ENCODE measurements at regions not wholly inside any gene's neighbourhood (a gene's known extent, or its start where the extent isn't known, plus 50 kb on each side); places are given as distances from the start of the nearest gene placed in this dataset.

- no peaks in the 10 kb centered on the region for H3K9me3 ChIP-seq (ENCODE audit: control insufficient read depth, low read length, poor library complexity, severe bottlenecking)
- Mint-ChIP-seq H3K27me3 (peaks cover 14% of the 10 kb centered on the region), H3K36me3 (ENCODE audit: low read depth) (no peaks in the 10 kb centered on the region), H3K4me1 (peaks cover 2% of the 10 kb centered on the region), H3K27ac (no peak overlapping the region), H3K4me3 (no peak overlapping the region)
- DNase-seq (no peak), ATAC-seq (no peak)
Observed at GRCh38 chr7:24341691-24342413, 57.9 kb downstream of the NPY start.

GRCh38 chr7:24343614-24344013, 59.6 kb downstream of the NPY start:
- no peaks in the 10 kb centered on the region for H3K9me3 ChIP-seq (ENCODE audit: control insufficient read depth, low read length, poor library complexity, severe bottlenecking)
- Mint-ChIP-seq H3K4me3 (no peak overlapping the region), H3K27me3 (peaks cover 9% of the 10 kb centered on the region), H3K4me1 (no peaks in the 10 kb centered on the region), H3K36me3 (ENCODE audit: low read depth) (no peaks in the 10 kb centered on the region), H3K27ac (no peak overlapping the region)
- ATAC-seq: no peak
- DNase-seq: no peak

GRCh38 chr7:24346129-24346528, 62.1 kb downstream of the NPY start:
- Mint-ChIP-seq H3K36me3 (ENCODE audit: low read depth) (peaks cover 3% of the 10 kb centered on the region), H3K4me1 (no peaks in the 10 kb centered on the region), H3K4me3 (no peak overlapping the region), H3K27me3 (peaks cover 18% of the 10 kb centered on the region), H3K27ac (no peak overlapping the region)
- DNase-seq (no peak), ATAC-seq (no peak)
- H3K9me3 ChIP-seq (ENCODE audit: control insufficient read depth, low read length, poor library complexity, severe bottlenecking): no peaks in the 10 kb centered on the region

- DNase-seq: no peak
- H3K4me3 Mint-ChIP-seq: no peak overlapping the region
- H3K27ac Mint-ChIP-seq: no peak overlapping the region
- no peaks in the 10 kb centered on the region for H3K4me1 Mint-ChIP-seq
- H3K36me3 Mint-ChIP-seq (ENCODE audit: low read depth): peaks cover 3% of the 10 kb centered on the region
- peaks cover 18% of the 10 kb centered on the region for H3K27me3 Mint-ChIP-seq
- no peaks in the 10 kb centered on the region for H3K9me3 ChIP-seq (ENCODE audit: control insufficient read depth, low read length, poor library complexity, severe bottlenecking)
- ATAC-seq: no peak
Observed at GRCh38 chr7:24346716-24347115, 62.7 kb downstream of the NPY start.

- Mint-ChIP-seq H3K4me3 (no peak overlapping the region), H3K4me1 (no peaks in the 10 kb centered on the region), H3K36me3 (ENCODE audit: low read depth) (peaks cover 3% of the 10 kb centered on the region), H3K27ac (no peak overlapping the region), H3K27me3 (peaks cover 18% of the 10 kb centered on the region)
- no peak for ATAC-seq
- no peak for DNase-seq
- H3K9me3 ChIP-seq (ENCODE audit: control insufficient read depth, low read length, poor library complexity, severe bottlenecking): no peaks in the 10 kb centered on the region
Observed at GRCh38 chr7:24349339-24349738, 65.3 kb downstream of the NPY start.

- DNase-seq (no peak), ATAC-seq (no peak)
- Mint-ChIP-seq H3K4me1 (peaks cover 7% of the 10 kb centered on the region), H3K27ac (no peak overlapping the region), H3K36me3 (ENCODE audit: low read depth) (peaks cover 3% of the 10 kb centered on the region), H3K4me3 (no peak overlapping the region), H3K27me3 (peaks cover 5% of the 10 kb centered on the region)
- no peaks in the 10 kb centered on the region for H3K9me3 ChIP-seq (ENCODE audit: control insufficient read depth, low read length, poor library complexity, severe bottlenecking)
Observed at GRCh38 chr7:24354456-24354855, 70.5 kb downstream of the NPY start.

GRCh38 chr7:24356718-24357386, 72.9 kb downstream of the NPY start:
- no peaks in the 10 kb centered on the region for H3K27me3 Mint-ChIP-seq
- H3K27ac Mint-ChIP-seq: no peak overlapping the region
- ATAC-seq: no peak
- H3K9me3 ChIP-seq (ENCODE audit: control insufficient read depth, low read length, poor library complexity, severe bottlenecking): no peaks in the 10 kb centered on the region
- peaks cover 7% of the 10 kb centered on the region for H3K4me1 Mint-ChIP-seq
- peaks cover 1% of the 10 kb centered on the region for H3K36me3 Mint-ChIP-seq (ENCODE audit: low read depth)
- DNase-seq: no peak
- H3K4me3 Mint-ChIP-seq: no peak overlapping the region

- no peaks in the 10 kb centered on the region for H3K9me3 ChIP-seq (ENCODE audit: control insufficient read depth, low read length, poor library complexity, severe bottlenecking)
- ATAC-seq: no peak
- peaks cover 7% of the 10 kb centered on the region for H3K4me1 Mint-ChIP-seq
- peaks cover 2% of the 10 kb centered on the region for H3K36me3 Mint-ChIP-seq (ENCODE audit: low read depth)
- no peak overlapping the region for H3K27ac Mint-ChIP-seq
- H3K4me3 Mint-ChIP-seq: no peak overlapping the region
- H3K27me3 Mint-ChIP-seq: peaks cover 14% of the 10 kb centered on the region
- no peak for DNase-seq
Observed at GRCh38 chr7:24361001-24361400, 77.0 kb downstream of the NPY start.

GRCh38 chr7:24365606-24366005, 81.6 kb downstream of the NPY start:
- no peaks in the 10 kb centered on the region for H3K4me1 Mint-ChIP-seq
- DNase-seq (no peak), ATAC-seq (no peak)
- H3K27me3 Mint-ChIP-seq: peaks cover 28% of the 10 kb centered on the region
- H3K4me3 Mint-ChIP-seq: no peak overlapping the region
- H3K9me3 ChIP-seq (ENCODE audit: control insufficient read depth, low read length, poor library complexity, severe bottlenecking): no peaks in the 10 kb centered on the region
- peaks cover 6% of the 10 kb centered on the region for H3K36me3 Mint-ChIP-seq (ENCODE audit: low read depth)
- no peak overlapping the region for H3K27ac Mint-ChIP-seq

GRCh38 chr7:24366876-24367275, 82.9 kb downstream of the NPY start:
- H3K27ac Mint-ChIP-seq: no peak overlapping the region

GRCh38 chr7:24368161-24368560, 84.2 kb downstream of the NPY start:
- Mint-ChIP-seq H3K4me1 (no peaks in the 10 kb centered on the region), H3K27ac (no peak overlapping the region), H3K27me3 (peaks cover 42% of the 10 kb centered on the region), H3K36me3 (ENCODE audit: low read depth) (peaks cover 4% of the 10 kb centered on the region), H3K4me3 (no peak overlapping the region)
- H3K9me3 ChIP-seq (ENCODE audit: control insufficient read depth, low read length, poor library complexity, severe bottlenecking): no peaks in the 10 kb centered on the region
- no peak for DNase-seq
- no peak for ATAC-seq

More at GRCh38 chr7:24366876-24367275, 82.9 kb downstream of the NPY start:
- H3K4me3 Mint-ChIP-seq: no peak overlapping the region
- H3K9me3 ChIP-seq (ENCODE audit: control insufficient read depth, low read length, poor library complexity, severe bottlenecking): no peaks in the 10 kb centered on the region
- DNase-seq: no peak
- H3K27me3 Mint-ChIP-seq: peaks cover 33% of the 10 kb centered on the region
- H3K4me1 Mint-ChIP-seq: no peaks in the 10 kb centered on the region
- no peak for ATAC-seq
- peaks cover 5% of the 10 kb centered on the region for H3K36me3 Mint-ChIP-seq (ENCODE audit: low read depth)

GRCh38 chr7:24370541-24370940, 86.6 kb downstream of the NPY start:
- DNase-seq: no peak
- Mint-ChIP-seq H3K4me3 (no peak overlapping the region), H3K36me3 (ENCODE audit: low read depth) (peaks cover 4% of the 10 kb centered on the region), H3K27me3 (peaks cover 48% of the 10 kb centered on the region), H3K27ac (no peak overlapping the region), H3K4me1 (no peaks in the 10 kb centered on the region)
- ATAC-seq: no peak
- no peaks in the 10 kb centered on the region for H3K9me3 ChIP-seq (ENCODE audit: control insufficient read depth, low read length, poor library complexity, severe bottlenecking)

- DNase-seq (no peak), ATAC-seq (no peak)
- Mint-ChIP-seq H3K4me3 (no peak overlapping the region), H3K27ac (no peak overlapping the region), H3K27me3 (peaks cover 33% of the 10 kb centered on the region), H3K36me3 (ENCODE audit: low read depth) (no peaks in the 10 kb centered on the region), H3K4me1 (no peaks in the 10 kb centered on the region)
- H3K9me3 ChIP-seq (ENCODE audit: control insufficient read depth, low read length, poor library complexity, severe bottlenecking): no peaks in the 10 kb centered on the region
Observed at GRCh38 chr7:24372961-24373955, 89.3 kb downstream of the NPY start.

All from T-helper 17 cell (primary cell).